Endothelial cell (in vitro differentiated cells): ENCODE measurements at regions not wholly inside any gene's neighbourhood (a gene's known extent, or its start where the extent isn't known, plus 50 kb on each side); places are given as distances from the start of the nearest gene placed in this dataset.

Experiments
- DNase-seq: peaks from one replicate; pipeline ENCODE4 v3.0.0; 2021; ENCODE audit warnings: low spot score
- H3K27ac Mint-ChIP-seq: one replicate; pipeline ENCODE4 v1.8.0; 2021; ENCODE audit warnings: mixed read lengths, inconsistent platforms; ENCODE audit not compliant: unreplicated experiment
- H3K27me3 Mint-ChIP-seq: one replicate; pipeline ENCODE4 v1.8.0; 2021; ENCODE audit warnings: mild to moderate bottlenecking, moderate library complexity, mixed read lengths, inconsistent platforms; ENCODE audit not compliant: unreplicated experiment
- H3K36me3 Mint-ChIP-seq: one replicate; pipeline ENCODE4 v1.8.0; 2021; ENCODE audit warnings: mild to moderate bottlenecking, low read depth, mixed read lengths, inconsistent platforms; ENCODE audit not compliant: unreplicated experiment
- H3K4me1 Mint-ChIP-seq: one replicate; pipeline ENCODE4 v1.8.0; 2021; ENCODE audit warnings: mild to moderate bottlenecking, mixed read lengths, inconsistent platforms; ENCODE audit not compliant: unreplicated experiment
- H3K4me3 Mint-ChIP-seq: one replicate; pipeline ENCODE4 v1.8.0; 2021; ENCODE audit warnings: mild to moderate bottlenecking, mixed read lengths, inconsistent platforms; ENCODE audit not compliant: unreplicated experiment
- H3K9me3 Mint-ChIP-seq: one replicate; pipeline ENCODE4 v1.8.0; 2021; ENCODE audit warnings: mixed read lengths, inconsistent platforms; ENCODE audit not compliant: unreplicated experiment
- TF ChIP-seq, protein P1 (sequence below): fragments of 200-600 bp; sonication (generic); IDR thresholded peaks from one replicate; pipeline ENCODE4 v1.5.0; 2021; ENCODE audit warnings: antibody characterized with exemption; ENCODE audit not compliant: unreplicated experiment

- no peak for DNase-seq
- H3K27ac Mint-ChIP-seq, result no peak overlapping the region
- no peaks in the 10 kb centered on the region for H3K36me3 Mint-ChIP-seq
- H3K27me3 Mint-ChIP-seq, result no peaks in the 10 kb centered on the region
- H3K9me3 Mint-ChIP-seq, result no peaks in the 10 kb centered on the region
- no peaks in the 10 kb centered on the region for H3K4me1 Mint-ChIP-seq
- no peak overlapping the region for H3K4me3 Mint-ChIP-seq
- TF ChIP-seq, protein P1, sequence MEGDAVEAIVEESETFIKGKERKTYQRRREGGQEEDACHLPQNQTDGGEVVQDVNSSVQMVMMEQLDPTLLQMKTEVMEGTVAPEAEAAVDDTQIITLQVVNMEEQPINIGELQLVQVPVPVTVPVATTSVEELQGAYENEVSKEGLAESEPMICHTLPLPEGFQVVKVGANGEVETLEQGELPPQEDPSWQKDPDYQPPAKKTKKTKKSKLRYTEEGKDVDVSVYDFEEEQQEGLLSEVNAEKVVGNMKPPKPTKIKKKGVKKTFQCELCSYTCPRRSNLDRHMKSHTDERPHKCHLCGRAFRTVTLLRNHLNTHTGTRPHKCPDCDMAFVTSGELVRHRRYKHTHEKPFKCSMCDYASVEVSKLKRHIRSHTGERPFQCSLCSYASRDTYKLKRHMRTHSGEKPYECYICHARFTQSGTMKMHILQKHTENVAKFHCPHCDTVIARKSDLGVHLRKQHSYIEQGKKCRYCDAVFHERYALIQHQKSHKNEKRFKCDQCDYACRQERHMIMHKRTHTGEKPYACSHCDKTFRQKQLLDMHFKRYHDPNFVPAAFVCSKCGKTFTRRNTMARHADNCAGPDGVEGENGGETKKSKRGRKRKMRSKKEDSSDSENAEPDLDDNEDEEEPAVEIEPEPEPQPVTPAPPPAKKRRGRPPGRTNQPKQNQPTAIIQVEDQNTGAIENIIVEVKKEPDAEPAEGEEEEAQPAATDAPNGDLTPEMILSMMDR, result no peak
These were observed 597.5 kb downstream of the SLC4A3 start for GRCh38 chr2:220224691-220225543.

DNA sequence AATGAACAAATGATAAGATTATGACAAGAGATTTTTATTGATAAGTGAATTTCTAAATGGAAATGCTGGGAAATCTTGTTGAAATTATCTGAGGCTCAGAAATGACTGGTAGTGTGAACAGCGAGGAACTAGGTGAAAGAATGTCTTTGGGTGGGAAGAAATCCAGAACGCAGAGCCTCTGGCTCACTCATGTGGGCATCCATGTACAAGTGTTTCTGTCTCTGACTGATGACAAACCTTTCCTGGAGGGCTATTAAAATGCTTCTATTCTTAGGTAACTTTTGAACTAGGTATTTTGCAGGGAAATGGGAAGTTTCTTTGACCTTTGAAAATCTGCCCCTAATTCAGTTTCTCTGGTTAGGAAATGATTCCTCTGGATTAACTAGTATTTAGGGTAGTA is 598.6 kb downstream of the SLC4A3 start:
- no peaks in the 10 kb centered on the region for H3K36me3 Mint-ChIP-seq
- no peak for DNase-seq
- H3K4me1 Mint-ChIP-seq, result no peaks in the 10 kb centered on the region
- no peak overlapping the region for H3K27ac Mint-ChIP-seq
- no peaks in the 10 kb centered on the region for H3K27me3 Mint-ChIP-seq
- TF ChIP-seq, protein P1, result no peak
- no peaks in the 10 kb centered on the region for H3K9me3 Mint-ChIP-seq
- no peak overlapping the region for H3K4me3 Mint-ChIP-seq

- H3K27me3 Mint-ChIP-seq, result no peaks in the 10 kb centered on the region
- no peaks in the 10 kb centered on the region for H3K36me3 Mint-ChIP-seq
- no peak overlapping the region for H3K27ac Mint-ChIP-seq
These were observed 599.1 kb downstream of the SLC4A3 start for GRCh38 chr2:220226546-220226945.

GRCh38 chr2:220227266-220227920 is 600.0 kb downstream of the SLC4A3 start:
- TF ChIP-seq, protein P1, result no peak
- no peaks in the 10 kb centered on the region for H3K4me1 Mint-ChIP-seq
- no peak overlapping the region for H3K27ac Mint-ChIP-seq
- no peaks in the 10 kb centered on the region for H3K27me3 Mint-ChIP-seq
- no peaks in the 10 kb centered on the region for H3K9me3 Mint-ChIP-seq
- no peak for DNase-seq
- H3K36me3 Mint-ChIP-seq, result no peaks in the 10 kb centered on the region
- H3K4me3 Mint-ChIP-seq, result no peak overlapping the region

More at GRCh38 chr2:220226546-220226945, 599.1 kb downstream of the SLC4A3 start:
- Mint-ChIP-seq H3K9me3 (no peaks in the 10 kb centered on the region), H3K4me3 (no peak overlapping the region), H3K4me1 (no peaks in the 10 kb centered on the region)
- no peak for DNase-seq
- TF ChIP-seq, protein P1, result no peak
